Body of pancreas (tissue), 4 donors: ENCODE measurements at regions not wholly inside any gene's neighbourhood (a gene's known extent, or its start where the extent isn't known, plus 50 kb on each side); places are given as distances from the start of the nearest gene placed in this dataset.

Experiments used
- ATAC-seq: fragments of 150-250 bp; one replicate; pipeline ENCODE4 v1.9.1; 2016
- DNase-seq, 4 donors: peaks; one replicate each; pipeline ENCODE4 v3.0.0-alpha.2; 2019
- H3K27ac ChIP-seq, 4 donors: fragments of 200-600 bp; sonication (generic); 1 replicate in 3 of 4; 2 replicates in 1 of 4; pipeline versions ENCODE4 v1.5.1 to v1.6.1; 2016 to 2019; ENCODE audit warnings: mild to moderate bottlenecking in 1 of 4, mixed read lengths in 1 of 4, moderate library complexity in 1 of 4
- H3K27me3 ChIP-seq, 2 donors: fragments of 200-600 bp; sonication (generic); one replicate each; pipeline ENCODE4 v1.6.0; 2016; ENCODE audit warnings: mild to moderate bottlenecking in 1 of 2
- H3K36me3 ChIP-seq, 2 donors: fragments of 200-600 bp; sonication (generic); replicated peaks in 1 of 2; 2 replicates each; pipeline ENCODE4 v1.5.1; 2016; ENCODE audit warnings: low read depth in 2 of 2; ENCODE audit not compliant: insufficient read depth in 1 of 2
- H3K4me1 ChIP-seq: fragments of 200-600 bp; sonication (generic); one replicate; pipeline ENCODE4 v1.6.0; 2016
- H3K4me3 ChIP-seq, 2 donors: fragments of 200-600 bp; sonication (generic); 1 replicate in 1 of 2; 2 replicates in 1 of 2; pipeline ENCODE4 v1.5.1; 2016 to 2019
- H3K9me3 ChIP-seq, 3 donors: fragments of 200-600 bp; sonication (generic); 1 replicate in 2 of 3; 2 replicates in 1 of 3; pipeline ENCODE4 v1.5.1; 2016
- CTCF ChIP-seq, 7 experiments: fragments of 450-650 bp in 4 of 7; fragments of 200-600 bp in 3 of 7; sonication (generic) in 3 of 7; IDR thresholded peaks; one replicate each; pipeline ENCODE4 v1.5.1; 2016 to 2019; ENCODE audit warnings: antibody characterized with exemption in 7 of 7
- POLR2A ChIP-seq, 3 donors: fragments of 450-650 bp; IDR thresholded peaks; one replicate each; pipeline ENCODE4 v1.6.1; 2016; ENCODE audit warnings: antibody characterized with exemption in 3 of 3, mild to moderate bottlenecking in 2 of 3
- WGBS, 2 donors: methylation state at CpG; one replicate each; pipeline ENCODE4 v1.1.5; 2017; 5-methylcytosine and 5-hydroxymethylcytosine counted together
- intact Hi-C: fragments of 100-400 bp; cut with DNase I; formaldehyde crosslinking; loops from one replicate; pipeline ENCODE4 v1.15.1; 2023

GRCh38 chr4:188701952-188702351, 562.7 kb downstream of the TRIML1 start:
- no peak for ATAC-seq
- no peak for TF ChIP-seq CTCF (IDR thresholded peaks at IDR 0.05)
- TF ChIP-seq POLR2A (IDR thresholded peaks at IDR 0.05): no peak
- DNase-seq: no peak
- Histone ChIP-seq H3K27me3 (no peaks in the 10 kb centered on the region), H3K36me3 (no peaks in the 10 kb centered on the region), H3K4me1 (no peaks in the 10 kb centered on the region), H3K9me3 (no peaks in the 10 kb centered on the region), H3K4me3 (no peak overlapping the region), H3K27ac (no peak overlapping the region)
- intact Hi-C loops: no loop called here
- WGBS, 2 donors: 60 to 72% methylated on average over 4 of the region's 4 CpGs

- Histone ChIP-seq H3K4me1 (no peaks in the 10 kb centered on the region), H3K27ac (no peak overlapping the region), H3K36me3 (no peaks in the 10 kb centered on the region), H3K9me3 (no peaks in the 10 kb centered on the region), H3K27me3 (no peaks in the 10 kb centered on the region), H3K4me3 (no peak overlapping the region)
- WGBS, 2 donors: 60 to 61% methylated on average over 5 of the region's 5 CpGs
- no peak for ATAC-seq
- intact Hi-C loops: no loop called here
- no peak for DNase-seq
- no peak for TF ChIP-seq POLR2A (IDR thresholded peaks at IDR 0.05)
- TF ChIP-seq CTCF (IDR thresholded peaks at IDR 0.05): no peak
Measured at GRCh38 chr4:188704288-188704687, 565.0 kb downstream of the TRIML1 start.

GRCh38 chr4:188707036-188707435, 567.8 kb downstream of the TRIML1 start:
- H3K36me3 ChIP-seq: no peaks in the 10 kb centered on the region
- no peaks in the 10 kb centered on the region for H3K27me3 ChIP-seq
- H3K27ac ChIP-seq: no peak overlapping the region
- no peak for TF ChIP-seq POLR2A (IDR thresholded peaks at IDR 0.05)
- no peak for TF ChIP-seq CTCF (IDR thresholded peaks at IDR 0.05)
- no peak overlapping the region for H3K4me3 ChIP-seq
- no peaks in the 10 kb centered on the region for H3K4me1 ChIP-seq
- no peaks in the 10 kb centered on the region for H3K9me3 ChIP-seq
- DNase-seq (no peak), ATAC-seq (no peak)
- 53% methylated on average over 4 of the region's 4 CpGs for WGBS, 2 donors
- intact Hi-C loops: no loop called here

GRCh38 chr4:188714501-188714900, 575.3 kb downstream of the TRIML1 start:
- TF ChIP-seq CTCF (IDR thresholded peaks at IDR 0.05): no peak
- TF ChIP-seq POLR2A (IDR thresholded peaks at IDR 0.05): no peak
- intact Hi-C loops: no loop called here
- Histone ChIP-seq H3K4me1 (no peaks in the 10 kb centered on the region), H3K27me3 (no peaks in the 10 kb centered on the region), H3K27ac (no peak overlapping the region), H3K9me3 (no peaks in the 10 kb centered on the region), H3K4me3 (no peak overlapping the region), H3K36me3 (no peaks in the 10 kb centered on the region)
- 35 to 43% methylated on average over 2 of the region's 2 CpGs for WGBS, 2 donors
- no peak for DNase-seq
- no peak for ATAC-seq

- TF ChIP-seq CTCF (IDR thresholded peaks at IDR 0.05) (no peak), POLR2A (IDR thresholded peaks at IDR 0.05) (no peak)
- Histone ChIP-seq H3K36me3 (no peaks in the 10 kb centered on the region), H3K27me3 (no peaks in the 10 kb centered on the region), H3K27ac (no peak overlapping the region), H3K4me3 (no peak overlapping the region), H3K4me1 (no peaks in the 10 kb centered on the region), H3K9me3 (no peaks in the 10 kb centered on the region)
- intact Hi-C loops: no loop called here
- 64 to 67% methylated on average over 3 of the region's 3 CpGs for WGBS, 2 donors
- ATAC-seq: no peak
- no peak for DNase-seq
Measured at GRCh38 chr4:188714907-188715306, 575.7 kb downstream of the TRIML1 start.
